ENCODE measurements at regions not wholly inside any gene's neighbourhood (a gene's known extent, or its start where the extent isn't known, plus 50 kb on each side); places are given as distances from the start of the nearest gene placed in this dataset.

DNA sequence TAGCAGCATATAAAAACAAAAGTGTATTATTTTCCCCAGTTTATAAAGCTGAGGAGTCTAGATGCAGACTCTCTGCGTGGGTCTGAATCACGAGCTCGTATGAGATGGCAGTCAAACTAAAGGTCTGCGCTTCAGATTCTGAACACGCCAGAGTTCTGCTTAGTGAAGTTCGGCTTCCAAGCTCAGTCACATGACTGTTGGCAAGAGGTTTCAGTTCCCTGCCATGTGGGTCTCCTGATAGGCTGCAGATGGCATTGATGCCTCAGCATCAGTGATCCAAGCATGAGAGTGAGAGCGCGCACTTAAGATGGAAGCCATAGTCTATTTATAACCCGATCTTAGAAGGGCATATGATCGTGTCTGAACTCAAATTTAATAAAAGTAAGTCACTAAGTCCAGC is 242.8 kb upstream of the DOK6 start:
- no peak for TF ChIP-seq EZH2 (IDR thresholded peaks at IDR 0.05; ENCODE audit: insufficient read depth, poor library complexity, severe bottlenecking)
- TF ChIP-seq EZH2phosphoT487 (IDR thresholded peaks at IDR 0.05; ENCODE audit: insufficient read depth, low read depth), result no peak
